HepG2 (cell line): ENCODE measurements at regions not wholly inside any gene's neighbourhood (a gene's known extent, or its start where the extent isn't known, plus 50 kb on each side); places are given as distances from the start of the nearest gene placed in this dataset.

Source experiments
- ATAC-seq: fragments of 200-7000 bp; cut with Tn5 transposase; 3 replicates; pipeline ENCODE4 v1.9.1; 2020; ENCODE audit warnings: mild to moderate bottlenecking, moderate library complexity
- BruUV-seq: library from RNA; stranded (reverse); fragments of 400-500 nt; replicated peaks from 2 replicates; lab custom pipeline; 2021; lab: Mats Ljungman, UMichigan
- CTCF ChIA-PET: fragments of 300-600 bp; formaldehyde crosslinking; extraction: SDS; loops from one replicate; lab custom pipeline; 2021; ENCODE audit warnings: low total read pairs, inconsistent platforms, low intra/inter-chr PET ratio; lab: Yijun Ruan, JAX
- POLR2A ChIA-PET: fragments of 350-600 bp; sonication (Branson Sonifier 250); formaldehyde crosslinking; loops from one replicate; lab custom pipeline; 2020; ENCODE audit warnings: antibody characterized with exemption, inconsistent platforms; lab: Yijun Ruan, JAX
- DNase-seq: peaks from one replicate; pipeline ENCODE4 v3.0.0-alpha.2; 2015; ENCODE audit warnings: low spot score
- FAIRE-seq: peaks from 3 replicates; lab custom pipeline; 2011; peaks lifted over from hg19 to GRCh38; lab: Jason Lieb, UNC
- H2AFZ ChIP-seq: one replicate; pipeline ENCODE4 v1.6.1; 2011; ENCODE audit warnings: low read length, inconsistent platforms
- H3K27ac ChIP-seq: fragments of 300-600 bp; 3 replicates; pipeline ENCODE4 v1.8.0; 2011; ENCODE audit warnings: mixed run types, mild to moderate bottlenecking, mixed read lengths, low read length, inconsistent platforms; ENCODE audit not compliant: insufficient read depth; ENCODE audit errors: extremely low read length
- H3K27me3 ChIP-seq, 2 experiments: fragments of 200-600 bp in 1 of 2; 2 replicates in 1 of 2; 3 replicates in 1 of 2; pipeline versions ENCODE4 v1.6.0 to v1.8.0; 2011; ENCODE audit warnings: low read length in 2 of 2, mild to moderate bottlenecking in 2 of 2, moderate library complexity in 2 of 2, inconsistent platforms in 1 of 2; ENCODE audit not compliant: insufficient read depth in 2 of 2, control insufficient read depth in 1 of 2
- H3K36me3 ChIP-seq, 2 experiments: fragments of 200-600 bp in 1 of 2; replicated peaks in 1 of 2; 2 replicates in 1 of 2; 3 replicates in 1 of 2; pipeline versions ENCODE4 v1.5.1 to v1.8.0; 2011; ENCODE audit warnings: low read length in 2 of 2, inconsistent platforms in 1 of 2; ENCODE audit not compliant: insufficient read depth in 2 of 2, control insufficient read depth in 1 of 2
- H3K4me1 ChIP-seq: 2 replicates; pipeline ENCODE4 v1.5.1; 2012; ENCODE audit warnings: low read length, inconsistent platforms; ENCODE audit not compliant: insufficient read depth
- H3K4me2 ChIP-seq: 2 replicates; pipeline ENCODE4 v1.6.0; 2011; ENCODE audit warnings: low read depth, low read length, inconsistent platforms
- H3K4me3 ChIP-seq, 3 experiments: fragments of 200-600 bp in 1 of 3; sonication (generic), shearing (Covaris generic) in 1 of 3; replicated peaks in 1 of 3; 2 replicates each; pipeline ENCODE4 v1.5.1; 2011 to 2016; ENCODE audit warnings: low read length in 3 of 3, inconsistent platforms in 2 of 3, low read depth in 2 of 3, mild to moderate bottlenecking in 2 of 3, control low read depth in 1 of 3, mixed read lengths in 1 of 3; ENCODE audit not compliant: insufficient read depth in 1 of 3
- H3K79me2 ChIP-seq: one replicate; pipeline ENCODE4 v1.6.1; 2011; ENCODE audit warnings: low read length, inconsistent platforms; ENCODE audit not compliant: insufficient read depth
- H3K9ac ChIP-seq: 2 replicates; pipeline ENCODE4 v1.6.0; 2011; ENCODE audit warnings: mild to moderate bottlenecking, low read depth, low read length, inconsistent platforms; ENCODE audit not compliant: insufficient read depth
- H3K9me3 ChIP-seq: 2 replicates; pipeline ENCODE4 v1.5.1; 2012; ENCODE audit warnings: mild to moderate bottlenecking, low read length
- H4K20me1 ChIP-seq: 2 replicates; pipeline ENCODE4 v1.6.0; 2011; ENCODE audit warnings: inconsistent platforms, mild to moderate bottlenecking, low read length, moderate library complexity; ENCODE audit not compliant: insufficient read depth
- DNMT1 ChIP-seq: sonication (generic); formaldehyde crosslinking; IDR thresholded peaks from 2 replicates; pipeline ENCODE4 v1.5.1; 2020; ENCODE audit warnings: mild to moderate bottlenecking, missing genetic modification reagents
- FOXA3 ChIP-seq: IDR thresholded peaks from 2 replicates; pipeline ENCODE4 v1.6.1; 2016; ENCODE audit warnings: missing genetic modification reagents, missing compliant biosample characterization
- HMG20A ChIP-seq: IDR thresholded peaks from 2 replicates; pipeline ENCODE4 v1.6.1; 2016; ENCODE audit warnings: borderline replicate concordance
- MAFK ChIP-seq, 2 experiments: IDR thresholded peaks in 1 of 2; conservative IDR thresholded peaks in 1 of 2; 2 replicates each; pipeline ENCODE4 v1.6.1; 2011; ENCODE audit warnings: improper control_type of control experiment in 2 of 2, low read length in 2 of 2
- NAIF1 ChIP-seq: sonication (generic); formaldehyde crosslinking; IDR thresholded peaks from 2 replicates; pipeline ENCODE4 v1.5.0; 2020; ENCODE audit warnings: mild to moderate bottlenecking, missing genetic modification reagents, borderline replicate concordance
- NCOA5 ChIP-seq: sonication (generic); formaldehyde crosslinking; IDR thresholded peaks from 2 replicates; pipeline ENCODE4 v1.4.0; 2020; ENCODE audit warnings: missing genetic modification reagents
- POLR2AphosphoS2 ChIP-seq: IDR thresholded peaks from 2 replicates; pipeline ENCODE4 v1.6.1; 2011; ENCODE audit warnings: low read depth, low read length, improper control_type of control experiment
- RAD51 ChIP-seq: fragments of 450-650 bp; IDR thresholded peaks from 2 replicates; pipeline ENCODE4 v1.6.1; 2016; ENCODE audit warnings: borderline replicate concordance
- TAF1 ChIP-seq: sonication (generic); formaldehyde crosslinking; IDR thresholded peaks from 2 replicates; pipeline ENCODE4 v1.4.0; 2020; ENCODE audit warnings: missing genetic modification reagents
- TEAD3 ChIP-seq: optimal IDR thresholded peaks from 2 replicates; pipeline ENCODE3; 2016; ENCODE audit warnings: borderline replicate concordance
- ZFX ChIP-seq: sonication (generic); formaldehyde crosslinking; IDR thresholded peaks from 2 replicates; pipeline ENCODE4 v1.4.0; 2020; ENCODE audit warnings: mild to moderate bottlenecking, low read depth, missing genetic modification reagents, moderate library complexity
- ZNF337 ChIP-seq: sonication (generic); formaldehyde crosslinking; IDR thresholded peaks from 2 replicates; pipeline ENCODE4 v1.5.1; 2020; ENCODE audit warnings: missing genetic modification reagents, low read depth, mild to moderate bottlenecking, borderline replicate concordance
- ZNF367 ChIP-seq: sonication (generic); formaldehyde crosslinking; IDR thresholded peaks from 2 replicates; pipeline ENCODE4 v1.4.0; 2020; ENCODE audit warnings: missing genetic modification reagents, borderline replicate concordance
- ZNF562 ChIP-seq: sonication (generic); formaldehyde crosslinking; IDR thresholded peaks from 2 replicates; pipeline ENCODE4 v1.8.0; 2022; ENCODE audit warnings: missing genetic modification reagents, borderline replicate concordance
- ZNF850 ChIP-seq: sonication (generic); formaldehyde crosslinking; conservative IDR thresholded peaks from 2 replicates; pipeline ENCODE4 v1.9.0; 2021; ENCODE audit warnings: mild to moderate bottlenecking, missing genetic modification reagents
- ZNF878 ChIP-seq: sonication (generic); formaldehyde crosslinking; IDR thresholded peaks from 2 replicates; pipeline ENCODE4 v1.8.1; 2023; ENCODE audit warnings: mild to moderate bottlenecking, missing genetic modification reagents, moderate library complexity
- WGBS: methylation state at CpG from one replicate; pipeline ENCODE4 v1.1.6; 2017; ENCODE audit warnings: low lambda C conversion rate; 5-methylcytosine and 5-hydroxymethylcytosine counted together
- in situ Hi-C: cut with HindIII; loops from 2 replicates; pipeline ENCODE4 v1.10.0; 2017; ENCODE audit warnings: low pct_unique_long_range_greater_than_20kb; ENCODE audit not compliant: extremely low pct_ligation_motif_present
- intact Hi-C: fragments of 100-400 bp; cut with micrococcal nuclease; formaldehyde crosslinking; loops from one replicate; pipeline ENCODE4 v1.10.0; 2022; ENCODE audit not compliant: unreplicated experiment
- TF ChIP-seq, protein P1 (sequence below): sonication (generic); formaldehyde crosslinking; IDR thresholded peaks from 2 replicates; pipeline ENCODE4 v1.5.0; 2020; ENCODE audit warnings: mild to moderate bottlenecking, missing genetic modification reagents
- TF ChIP-seq, protein P2 (sequence below): sonication (generic); formaldehyde crosslinking; IDR thresholded peaks from 2 replicates; pipeline ENCODE4 v1.8.1; 2022; ENCODE audit warnings: low read depth, mild to moderate bottlenecking, missing genetic modification reagents
- TF ChIP-seq, protein P3 (sequence below): sonication (generic); formaldehyde crosslinking; IDR thresholded peaks from 2 replicates; pipeline ENCODE4 v1.5.0; 2020; ENCODE audit warnings: missing genetic modification reagents
- TF ChIP-seq, protein P4 (sequence below): sonication (generic); formaldehyde crosslinking; IDR thresholded peaks from 2 replicates; pipeline ENCODE4 v1.8.0; 2022; ENCODE audit warnings: mild to moderate bottlenecking, missing genetic modification reagents, borderline replicate concordance

DNA sequence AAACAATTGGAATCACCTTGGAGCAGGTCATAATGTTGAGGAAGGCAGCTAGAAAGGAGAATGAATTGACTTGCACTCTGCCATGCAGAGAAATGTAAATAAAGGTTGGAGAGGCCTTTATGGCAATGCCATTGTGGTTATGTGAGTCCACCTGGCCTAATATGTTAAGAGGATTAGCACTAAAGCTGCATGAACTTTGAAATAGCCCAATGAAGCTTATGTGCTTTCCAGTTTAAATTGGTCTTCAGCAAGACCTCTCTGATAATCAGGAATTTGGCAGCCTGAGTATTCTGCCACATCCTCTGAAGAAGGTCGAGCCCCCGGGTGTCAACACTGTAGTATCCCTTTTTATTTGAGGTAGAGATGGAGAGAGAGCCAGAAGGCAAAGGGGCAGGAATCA is 464.9 kb downstream of the CDH2 start:
- ATAC-seq (no peak), FAIRE-seq (no peak), DNase-seq (no peak)
- intact Hi-C loops, result no loop called here
- no peak overlapping the region for H3K9ac ChIP-seq
- peaks cover 4% of the 10 kb centered on the region; the same call in 1 of the 2 replicates for H3K9me3 ChIP-seq
- TF ChIP-seq ZNF337 (CRISPR knock-in tag) (no peak), NCOA5 (no peak), MAFK (conservative IDR thresholded peaks at IDR 0.05 in 1 of 2, IDR thresholded peaks at IDR 0.05 in 1 of 2; ENCODE audit: low read length in 2 of 2) (no peak), ZFX (CRISPR knock-in tag) (no peak), HMG20A (CRISPR knock-in tag) (no peak), DNMT1 (no peak), TEAD3 (no peak), TAF1 (no peak), RAD51 (no peak), ZNF878 (CRISPR knock-in tag) (no peak), NAIF1 (CRISPR knock-in tag) (no peak), FOXA3 (CRISPR knock-in tag) (no peak), ZNF850 (CRISPR knock-in tag) (no peak), POLR2AphosphoS2 (no peak), ZNF367 (CRISPR knock-in tag) (no peak), ZNF562 (CRISPR knock-in tag) (no peak)
- TF ChIP-seq, protein P1, sequence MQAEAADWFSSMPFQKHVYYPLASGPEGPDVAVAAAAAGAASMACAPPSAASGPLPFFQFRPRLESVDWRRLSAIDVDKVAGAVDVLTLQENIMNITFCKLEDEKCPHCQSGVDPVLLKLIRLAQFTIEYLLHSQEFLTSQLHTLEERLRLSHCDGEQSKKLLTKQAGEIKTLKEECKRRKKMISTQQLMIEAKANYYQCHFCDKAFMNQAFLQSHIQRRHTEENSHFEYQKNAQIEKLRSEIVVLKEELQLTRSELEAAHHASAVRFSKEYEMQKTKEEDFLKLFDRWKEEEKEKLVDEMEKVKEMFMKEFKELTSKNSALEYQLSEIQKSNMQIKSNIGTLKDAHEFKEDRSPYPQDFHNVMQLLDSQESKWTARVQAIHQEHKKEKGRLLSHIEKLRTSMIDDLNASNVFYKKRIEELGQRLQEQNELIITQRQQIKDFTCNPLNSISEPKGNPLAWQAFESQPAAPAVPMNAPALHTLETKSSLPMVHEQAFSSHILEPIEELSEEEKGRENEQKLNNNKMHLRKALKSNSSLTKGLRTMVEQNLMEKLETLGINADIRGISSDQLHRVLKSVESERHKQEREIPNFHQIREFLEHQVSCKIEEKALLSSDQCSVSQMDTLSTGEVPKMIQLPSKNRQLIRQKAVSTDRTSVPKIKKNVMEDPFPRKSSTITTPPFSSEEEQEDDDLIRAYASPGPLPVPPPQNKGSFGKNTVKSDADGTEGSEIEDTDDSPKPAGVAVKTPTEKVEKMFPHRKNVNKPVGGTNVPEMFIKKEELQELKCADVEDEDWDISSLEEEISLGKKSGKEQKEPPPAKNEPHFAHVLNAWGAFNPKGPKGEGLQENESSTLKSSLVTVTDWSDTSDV (CRISPR knock-in tag), result no peak
- TF ChIP-seq, protein P2, sequence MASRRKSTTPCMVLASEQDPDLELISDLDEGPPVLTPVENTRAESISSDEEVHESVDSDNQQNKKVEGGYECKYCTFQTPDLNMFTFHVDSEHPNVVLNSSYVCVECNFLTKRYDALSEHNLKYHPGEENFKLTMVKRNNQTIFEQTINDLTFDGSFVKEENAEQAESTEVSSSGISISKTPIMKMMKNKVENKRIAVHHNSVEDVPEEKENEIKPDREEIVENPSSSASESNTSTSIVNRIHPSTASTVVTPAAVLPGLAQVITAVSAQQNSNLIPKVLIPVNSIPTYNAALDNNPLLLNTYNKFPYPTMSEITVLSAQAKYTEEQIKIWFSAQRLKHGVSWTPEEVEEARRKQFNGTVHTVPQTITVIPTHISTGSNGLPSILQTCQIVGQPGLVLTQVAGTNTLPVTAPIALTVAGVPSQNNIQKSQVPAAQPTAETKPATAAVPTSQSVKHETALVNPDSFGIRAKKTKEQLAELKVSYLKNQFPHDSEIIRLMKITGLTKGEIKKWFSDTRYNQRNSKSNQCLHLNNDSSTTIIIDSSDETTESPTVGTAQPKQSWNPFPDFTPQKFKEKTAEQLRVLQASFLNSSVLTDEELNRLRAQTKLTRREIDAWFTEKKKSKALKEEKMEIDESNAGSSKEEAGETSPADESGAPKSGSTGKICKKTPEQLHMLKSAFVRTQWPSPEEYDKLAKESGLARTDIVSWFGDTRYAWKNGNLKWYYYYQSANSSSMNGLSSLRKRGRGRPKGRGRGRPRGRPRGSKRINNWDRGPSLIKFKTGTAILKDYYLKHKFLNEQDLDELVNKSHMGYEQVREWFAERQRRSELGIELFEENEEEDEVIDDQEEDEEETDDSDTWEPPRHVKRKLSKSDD, result no peak
- TF ChIP-seq, protein P3, sequence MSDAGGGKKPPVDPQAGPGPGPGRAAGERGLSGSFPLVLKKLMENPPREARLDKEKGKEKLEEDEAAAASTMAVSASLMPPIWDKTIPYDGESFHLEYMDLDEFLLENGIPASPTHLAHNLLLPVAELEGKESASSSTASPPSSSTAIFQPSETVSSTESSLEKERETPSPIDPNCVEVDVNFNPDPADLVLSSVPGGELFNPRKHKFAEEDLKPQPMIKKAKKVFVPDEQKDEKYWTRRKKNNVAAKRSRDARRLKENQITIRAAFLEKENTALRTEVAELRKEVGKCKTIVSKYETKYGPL (CRISPR knock-in tag), result no peak
- TF ChIP-seq, protein P4, sequence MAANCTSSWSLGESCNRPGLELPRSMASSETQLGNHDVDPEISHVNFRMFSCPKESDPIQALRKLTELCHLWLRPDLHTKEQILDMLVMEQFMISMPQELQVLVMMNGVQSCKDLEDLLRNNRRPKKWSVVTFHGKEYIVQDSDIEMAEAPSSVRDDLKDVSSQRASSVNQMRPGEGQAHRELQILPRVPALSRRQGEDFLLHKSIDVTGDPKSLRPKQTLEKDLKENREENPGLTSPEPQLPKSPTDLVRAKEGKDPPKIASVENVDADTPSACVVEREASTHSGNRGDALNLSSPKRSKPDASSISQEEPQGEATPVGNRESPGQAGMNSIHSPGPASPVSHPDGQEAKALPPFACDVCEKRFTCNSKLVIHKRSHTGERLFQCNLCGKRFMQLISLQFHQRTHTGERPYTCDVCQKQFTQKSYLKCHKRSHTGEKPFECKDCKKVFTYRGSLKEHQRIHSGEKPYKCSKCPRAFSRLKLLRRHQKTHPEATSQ (CRISPR knock-in tag), result no peak
- H4K20me1 ChIP-seq, result no peaks in the 10 kb centered on the region
- no TSS peak for BruUV-seq
- no peak overlapping the region for H3K4me2 ChIP-seq
- H3K4me3 ChIP-seq, result no peak overlapping the region
- no peaks in the 10 kb centered on the region for H3K4me1 ChIP-seq
- no peaks in the 10 kb centered on the region for H3K36me3 ChIP-seq
- H3K79me2 ChIP-seq, result no peaks in the 10 kb centered on the region
- H3K27ac ChIP-seq, result no peak overlapping the region
- no peak overlapping the region for H2AFZ ChIP-seq
- in situ Hi-C loops, result no loop called here
- 0% methylated on average over 2 of the region's 2 CpGs for WGBS
- CTCF ChIA-PET, result no interaction called here
- H3K27me3 ChIP-seq, result no peaks in the 10 kb centered on the region
- POLR2A ChIA-PET, result no interaction called here
